GM12878 (cell line): ENCODE measurements at regions not wholly inside any gene's neighbourhood (a gene's known extent, or its start where the extent isn't known, plus 50 kb on each side); places are given as distances from the start of the nearest gene placed in this dataset.

Source experiments
- BCL11A ChIP-seq: IDR thresholded peaks from 2 replicates; pipeline ENCODE4 v1.6.1; 2011; ENCODE audit warnings: low read depth, low read length
- ETV6 ChIP-seq, 2 experiments: fragments of 450-650 bp in 1 of 2; IDR thresholded peaks in 1 of 2; conservative IDR thresholded peaks in 1 of 2; 2 replicates each; pipeline ENCODE4 v1.6.1; 2014; ENCODE audit warnings: antibody characterized with exemption in 1 of 2, borderline replicate concordance in 1 of 2, low read depth in 1 of 2, mild to moderate bottlenecking in 1 of 2, moderate library complexity in 1 of 2
- POLR2A ChIP-seq: IDR thresholded peaks from 2 replicates; pipeline ENCODE4 v1.6.1; 2011; ENCODE audit warnings: low read depth, mild to moderate bottlenecking, low read length
- SRF ChIP-seq, 2 experiments: IDR thresholded peaks; 2 replicates each; pipeline ENCODE4 v1.6.1; 2011; ENCODE audit warnings: low read depth in 2 of 2, low read length in 2 of 2, mild to moderate bottlenecking in 1 of 2, moderate library complexity in 1 of 2
- TF ChIP-seq, protein P1 (sequence below), 3 experiments: IDR thresholded peaks in 2 of 3; conservative IDR thresholded peaks in 1 of 3; 2 replicates each; pipeline ENCODE4 v1.5.1; 2011; ENCODE audit warnings: low read depth in 3 of 3, low read length in 3 of 3, mild to moderate bottlenecking in 3 of 3, control low read depth in 2 of 3, moderate library complexity in 2 of 3, inconsistent platforms in 1 of 3, mixed read lengths in 1 of 3; ENCODE audit not compliant: control insufficient read depth in 2 of 3, insufficient read depth in 1 of 3; ENCODE audit errors: extremely low read depth in 1 of 3

DNA sequence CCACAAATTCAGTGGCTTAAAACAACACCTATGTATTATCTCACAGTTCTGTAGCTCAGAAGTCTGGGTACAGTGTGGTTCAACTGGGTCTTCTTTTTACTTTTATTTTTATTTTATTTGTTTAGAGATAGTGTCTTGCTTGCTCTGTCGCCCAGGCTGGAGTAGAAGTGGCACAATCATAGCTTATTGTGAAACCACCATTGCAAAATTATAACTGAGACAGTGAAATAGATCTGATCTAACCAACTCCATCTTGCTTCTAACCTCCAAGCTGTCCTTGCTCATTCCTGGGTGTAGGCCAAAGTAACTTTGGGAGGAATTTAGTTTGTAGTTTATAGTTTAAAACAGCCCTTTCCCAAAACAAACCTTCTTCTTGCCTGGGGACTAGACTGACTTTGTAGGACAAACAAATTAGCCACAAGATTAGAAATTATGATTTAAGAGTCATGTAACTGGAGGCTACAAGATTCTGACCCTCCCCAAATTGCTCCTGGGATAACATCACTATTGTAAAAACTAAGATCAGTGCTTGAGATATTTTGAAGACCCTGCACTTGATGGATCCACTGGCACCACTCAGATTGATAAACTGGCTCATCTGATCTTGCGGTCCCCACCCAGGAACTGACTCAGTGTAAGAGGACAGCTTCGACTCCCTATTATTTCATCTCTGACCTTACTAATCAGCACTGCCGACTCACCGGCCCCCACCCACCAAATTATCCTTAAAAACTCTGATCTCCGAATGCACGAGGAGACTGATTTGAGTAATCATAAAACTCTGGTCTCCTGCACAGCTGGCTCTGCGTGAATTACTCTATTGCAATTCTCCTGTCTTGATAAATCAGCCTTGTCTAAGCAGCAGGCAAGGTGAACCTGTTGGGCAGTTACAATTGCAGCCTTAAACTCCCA lies 193.4 kb upstream of the CDYL start:
- TF ChIP-seq BCL11A (no peak), POLR2A (no peak), SRF (IDR thresholded peaks at IDR 0.05; ENCODE audit: low read depth in 2 of 2, low read length in 2 of 2) (no peak), ETV6 (conservative IDR thresholded peaks at IDR 0.05 in 1 of 2, IDR thresholded peaks at IDR 0.05 in 1 of 2; ENCODE audit: borderline replicate concordance in 1 of 2, low read depth in 1 of 2) (no peak)
- TF ChIP-seq, protein P1, sequence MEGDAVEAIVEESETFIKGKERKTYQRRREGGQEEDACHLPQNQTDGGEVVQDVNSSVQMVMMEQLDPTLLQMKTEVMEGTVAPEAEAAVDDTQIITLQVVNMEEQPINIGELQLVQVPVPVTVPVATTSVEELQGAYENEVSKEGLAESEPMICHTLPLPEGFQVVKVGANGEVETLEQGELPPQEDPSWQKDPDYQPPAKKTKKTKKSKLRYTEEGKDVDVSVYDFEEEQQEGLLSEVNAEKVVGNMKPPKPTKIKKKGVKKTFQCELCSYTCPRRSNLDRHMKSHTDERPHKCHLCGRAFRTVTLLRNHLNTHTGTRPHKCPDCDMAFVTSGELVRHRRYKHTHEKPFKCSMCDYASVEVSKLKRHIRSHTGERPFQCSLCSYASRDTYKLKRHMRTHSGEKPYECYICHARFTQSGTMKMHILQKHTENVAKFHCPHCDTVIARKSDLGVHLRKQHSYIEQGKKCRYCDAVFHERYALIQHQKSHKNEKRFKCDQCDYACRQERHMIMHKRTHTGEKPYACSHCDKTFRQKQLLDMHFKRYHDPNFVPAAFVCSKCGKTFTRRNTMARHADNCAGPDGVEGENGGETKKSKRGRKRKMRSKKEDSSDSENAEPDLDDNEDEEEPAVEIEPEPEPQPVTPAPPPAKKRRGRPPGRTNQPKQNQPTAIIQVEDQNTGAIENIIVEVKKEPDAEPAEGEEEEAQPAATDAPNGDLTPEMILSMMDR (IDR thresholded peaks at IDR 0.05 in 2 of 3, conservative IDR thresholded peaks at IDR 0.05 in 1 of 3; ENCODE audit: control insufficient read depth in 2 of 3, extremely low read depth in 1 of 3, insufficient read depth in 1 of 3, low read depth in 3 of 3, low read length in 3 of 3), result no peak
